DOHH2 (cell line): ENCODE measurements at regions not wholly inside any gene's neighbourhood (a gene's known extent, or its start where the extent isn't known, plus 50 kb on each side); places are given as distances from the start of the nearest gene placed in this dataset.

Experiments
- EZH2phosphoT487 ChIP-seq: fragments of 200-600 bp; sonication (generic); IDR thresholded peaks from 2 replicates; pipeline ENCODE4 v1.6.1; 2017; ENCODE audit warnings: borderline replicate concordance, mild to moderate bottlenecking, antibody characterized with exemption, low read length, moderate library complexity, mixed read lengths
- TF ChIP-seq, protein P1 (sequence below): fragments of 200-600 bp; sonication (generic); IDR thresholded peaks from one replicate; pipeline ENCODE4 v1.5.1; 2014; ENCODE audit warnings: antibody characterized with exemption, mild to moderate bottlenecking, low read depth, low read length; ENCODE audit not compliant: poor library complexity, severe bottlenecking

DNA sequence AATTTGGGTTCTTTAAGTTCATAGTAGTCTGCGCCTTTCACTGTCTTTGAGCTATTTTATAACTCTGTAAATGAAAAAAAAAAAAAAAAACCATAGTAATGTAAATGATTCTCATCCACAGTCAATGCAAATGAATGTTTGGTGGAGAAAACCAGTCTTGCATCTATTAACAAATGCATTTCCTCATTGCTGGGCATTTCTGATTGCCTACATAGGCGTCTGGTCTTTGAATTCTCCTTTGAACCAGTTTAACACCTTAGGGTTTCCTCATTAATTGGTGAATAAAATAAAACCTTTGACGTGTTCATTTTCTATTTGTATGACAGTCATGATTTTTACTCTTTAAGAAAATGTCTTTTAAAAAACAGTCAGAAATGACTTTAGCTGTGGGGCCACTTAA lies 114.8 kb downstream of the C12orf75 start:
- TF ChIP-seq, protein P1, sequence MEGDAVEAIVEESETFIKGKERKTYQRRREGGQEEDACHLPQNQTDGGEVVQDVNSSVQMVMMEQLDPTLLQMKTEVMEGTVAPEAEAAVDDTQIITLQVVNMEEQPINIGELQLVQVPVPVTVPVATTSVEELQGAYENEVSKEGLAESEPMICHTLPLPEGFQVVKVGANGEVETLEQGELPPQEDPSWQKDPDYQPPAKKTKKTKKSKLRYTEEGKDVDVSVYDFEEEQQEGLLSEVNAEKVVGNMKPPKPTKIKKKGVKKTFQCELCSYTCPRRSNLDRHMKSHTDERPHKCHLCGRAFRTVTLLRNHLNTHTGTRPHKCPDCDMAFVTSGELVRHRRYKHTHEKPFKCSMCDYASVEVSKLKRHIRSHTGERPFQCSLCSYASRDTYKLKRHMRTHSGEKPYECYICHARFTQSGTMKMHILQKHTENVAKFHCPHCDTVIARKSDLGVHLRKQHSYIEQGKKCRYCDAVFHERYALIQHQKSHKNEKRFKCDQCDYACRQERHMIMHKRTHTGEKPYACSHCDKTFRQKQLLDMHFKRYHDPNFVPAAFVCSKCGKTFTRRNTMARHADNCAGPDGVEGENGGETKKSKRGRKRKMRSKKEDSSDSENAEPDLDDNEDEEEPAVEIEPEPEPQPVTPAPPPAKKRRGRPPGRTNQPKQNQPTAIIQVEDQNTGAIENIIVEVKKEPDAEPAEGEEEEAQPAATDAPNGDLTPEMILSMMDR, result no peak
- TF ChIP-seq EZH2phosphoT487, result no peak
